Parathyroid adenoma (tissue), 2 donors: ENCODE measurements at regions not wholly inside any gene's neighbourhood (a gene's known extent, or its start where the extent isn't known, plus 50 kb on each side); places are given as distances from the start of the nearest gene placed in this dataset.

Experiments
- H2AFZ ChIP-seq: fragments of 300-600 bp; sonication (generic); one replicate; pipeline ENCODE4 v1.7.0; 2017; ENCODE audit warnings: antibody characterized with exemption, mild to moderate bottlenecking
- H3K27ac ChIP-seq: fragments of 300-600 bp; sonication (generic); one replicate; pipeline ENCODE4 v1.7.0; 2017
- H3K27me3 ChIP-seq: fragments of 300-600 bp; sonication (generic); one replicate; pipeline ENCODE4 v1.7.0; 2017; ENCODE audit warnings: low read length; ENCODE audit not compliant: control insufficient read depth, insufficient read depth
- H3K36me3 ChIP-seq: fragments of 300-600 bp; sonication (generic); one replicate; pipeline ENCODE4 v1.7.0; 2017; ENCODE audit warnings: low read length; ENCODE audit not compliant: control insufficient read depth, insufficient read depth
- H3K4me1 ChIP-seq: fragments of 300-600 bp; sonication (generic); one replicate; pipeline ENCODE4 v1.7.0; 2017; ENCODE audit warnings: control low read depth
- H3K4me2 ChIP-seq: fragments of 300-600 bp; sonication (generic); one replicate; pipeline ENCODE4 v1.7.0; 2017; ENCODE audit warnings: low read length
- H3K4me3 ChIP-seq: fragments of 300-600 bp; sonication (generic); one replicate; pipeline ENCODE4 v1.7.0; 2017; ENCODE audit warnings: low read depth, low read length
- H3K79me2 ChIP-seq: fragments of 300-600 bp; sonication (generic); one replicate; pipeline ENCODE4 v1.7.0; 2017; ENCODE audit warnings: control low read depth
- H3K9ac ChIP-seq: fragments of 300-600 bp; sonication (generic); one replicate; pipeline ENCODE4 v1.7.0; 2017; ENCODE audit warnings: mild to moderate bottlenecking
- H3K9me3 ChIP-seq: fragments of 300-600 bp; sonication (generic); one replicate; pipeline ENCODE4 v1.7.0; 2017; ENCODE audit warnings: low read length; ENCODE audit not compliant: control insufficient read depth
- CTCF ChIP-seq: fragments of 300-600 bp; sonication (generic); IDR thresholded peaks from one replicate; pipeline ENCODE4 v1.7.0; 2017; ENCODE audit warnings: antibody characterized with exemption, mild to moderate bottlenecking
- donor health status: primary hyperparathyroidism.

GRCh38 chr6:120096696-120097260 is 747.2 kb upstream of the MAN1A1 start:
- no peak overlapping the region for H3K4me2 ChIP-seq
- no peaks in the 10 kb centered on the region for H3K79me2 ChIP-seq
- no peak for TF ChIP-seq CTCF
- H3K9ac ChIP-seq, result no peak overlapping the region
- H3K4me3 ChIP-seq, result no peak overlapping the region
- H3K9me3 ChIP-seq, result no peaks in the 10 kb centered on the region
- no peaks in the 10 kb centered on the region for H3K36me3 ChIP-seq
- no peaks in the 10 kb centered on the region for H3K27me3 ChIP-seq
- no peaks in the 10 kb centered on the region for H3K4me1 ChIP-seq
- H3K27ac ChIP-seq, result no peak overlapping the region
- no peak overlapping the region for H2AFZ ChIP-seq

GRCh38 chr6:120083186-120083585 is 733.6 kb upstream of the MAN1A1 start:
- no peak overlapping the region for H3K27ac ChIP-seq
- TF ChIP-seq CTCF, result no peak
- H3K4me3 ChIP-seq, result no peak overlapping the region
- H3K27me3 ChIP-seq, result no peaks in the 10 kb centered on the region
- H3K4me2 ChIP-seq, result no peak overlapping the region
- H3K79me2 ChIP-seq, result no peaks in the 10 kb centered on the region
- no peaks in the 10 kb centered on the region for H3K36me3 ChIP-seq
- H3K9ac ChIP-seq, result no peak overlapping the region
- H3K9me3 ChIP-seq, result no peaks in the 10 kb centered on the region
- no peak overlapping the region for H2AFZ ChIP-seq
- no peaks in the 10 kb centered on the region for H3K4me1 ChIP-seq

GRCh38 chr6:120077489-120077888 is 727.9 kb upstream of the MAN1A1 start:
- Histone ChIP-seq H2AFZ (no peak overlapping the region), H3K27me3 (no peaks in the 10 kb centered on the region), H3K27ac (no peak overlapping the region), H3K4me3 (no peak overlapping the region), H3K4me1 (no peaks in the 10 kb centered on the region), H3K36me3 (no peaks in the 10 kb centered on the region), H3K79me2 (no peaks in the 10 kb centered on the region), H3K4me2 (no peak overlapping the region), H3K9ac (no peak overlapping the region), H3K9me3 (no peaks in the 10 kb centered on the region)
- no peak for TF ChIP-seq CTCF

GRCh38 chr6:120058410-120058809 is 708.8 kb upstream of the MAN1A1 start:
- H2AFZ ChIP-seq, result no peak overlapping the region
- no peak for TF ChIP-seq CTCF
- H3K27me3 ChIP-seq, result no peaks in the 10 kb centered on the region
- H3K36me3 ChIP-seq, result no peaks in the 10 kb centered on the region
- no peak overlapping the region for H3K9ac ChIP-seq
- H3K4me1 ChIP-seq, result no peaks in the 10 kb centered on the region
- H3K4me2 ChIP-seq, result no peak overlapping the region
- H3K27ac ChIP-seq, result no peak overlapping the region
- no peak overlapping the region for H3K4me3 ChIP-seq
- no peaks in the 10 kb centered on the region for H3K79me2 ChIP-seq
- H3K9me3 ChIP-seq, result no peaks in the 10 kb centered on the region

- Histone ChIP-seq H3K9me3 (no peaks in the 10 kb centered on the region), H3K4me2 (no peak overlapping the region), H3K27me3 (no peaks in the 10 kb centered on the region), H3K36me3 (no peaks in the 10 kb centered on the region), H3K27ac (no peak overlapping the region), H3K79me2 (no peaks in the 10 kb centered on the region), H3K4me3 (no peak overlapping the region), H2AFZ (no peak overlapping the region), H3K9ac (no peak overlapping the region), H3K4me1 (no peaks in the 10 kb centered on the region)
- TF ChIP-seq CTCF, result no peak
Observed at GRCh38 chr6:120056085-120056484, 706.5 kb upstream of the MAN1A1 start.
